ENCODE measurements at regions not wholly inside any gene's neighbourhood (a gene's known extent, or its start where the extent isn't known, plus 50 kb on each side); places are given as distances from the start of the nearest gene placed in this dataset.

- Histone ChIP-seq H3K79me1 (ENCODE audit: low read depth, low read length) (no peaks in the 10 kb centered on the region), H3K27ac (ENCODE audit: low read depth, low read length) (no peak overlapping the region), H3K4me2 (ENCODE audit: insufficient read depth in 1 of 2, low read depth in 2 of 2, low read length in 2 of 2) (no peak overlapping the region), H2BK120ac (replicated peaks; ENCODE audit: low read depth, low read length) (no peak overlapping the region), H2BK20ac (ENCODE audit: low read length) (no peak overlapping the region), H3K14ac (ENCODE audit: insufficient read length) (no peak overlapping the region), H2BK12ac (ENCODE audit: low read depth, low read length) (no peak overlapping the region), H2BK15ac (ENCODE audit: low read length) (no peak overlapping the region), H2AFZ (ENCODE audit: low read length) (no peak overlapping the region), H4K91ac (replicated peaks; ENCODE audit: insufficient read length, low read length) (no peak overlapping the region), H3K36me3 (ENCODE audit: control insufficient read depth in 2 of 4, insufficient read depth in 4 of 4, low read length in 3 of 4) (no peaks in the 10 kb centered on the region), H3K79me2 (ENCODE audit: control insufficient read depth in 1 of 2, insufficient read depth in 2 of 2, low read length in 2 of 2) (no peaks in the 10 kb centered on the region), H3K23ac (ENCODE audit: insufficient read length) (no peak overlapping the region), H3K4me1 (replicated peaks in 1 of 4; ENCODE audit: control insufficient read depth in 3 of 4, insufficient read depth in 4 of 4, low read length in 3 of 4) (no peaks in the 10 kb centered on the region), H4K20me1 (replicated peaks in 1 of 2; ENCODE audit: control insufficient read depth in 1 of 2, insufficient read depth in 2 of 2, low read length in 2 of 2) (no peaks in the 10 kb centered on the region), H3K4me3 (ENCODE audit: extremely low read depth in 1 of 4, insufficient read depth in 2 of 4, low read depth in 3 of 4, low read length in 4 of 4) (no peak overlapping the region), H3K56ac (replicated peaks; ENCODE audit: insufficient read length, low read depth, low read length) (no peak overlapping the region), H2AK5ac (ENCODE audit: low read depth, low read length) (no peak overlapping the region), H3K23me2 (ENCODE audit: low read depth, low read length) (no peaks in the 10 kb centered on the region), H3K9me3 (ENCODE audit: insufficient read depth in 2 of 2, low read depth in 1 of 2, low read length in 1 of 2) (no peaks in the 10 kb centered on the region), H3K18ac (ENCODE audit: extremely low read depth, low read length) (no peak overlapping the region), H4K5ac (ENCODE audit: insufficient read length, low read depth, low read length) (no peak overlapping the region), H3K9ac (replicated peaks in 1 of 4; ENCODE audit: extremely low read depth in 1 of 4, low read depth in 3 of 4, low read length in 3 of 4) (no peak overlapping the region), H3K27me3 (replicated peaks in 1 of 4; ENCODE audit: control insufficient read depth in 3 of 4, extremely low read depth in 1 of 4, insufficient read depth in 3 of 4, low read length in 3 of 4) (no peaks in the 10 kb centered on the region), H4K8ac (ENCODE audit: extremely low read depth, insufficient read depth, low read length) (no peak overlapping the region), H3K4ac (replicated peaks; ENCODE audit: insufficient read length, low read depth, low read length) (no peak overlapping the region), H2BK5ac (ENCODE audit: low read depth, low read length) (no peak overlapping the region)
- DNase-seq (ENCODE audit: low read depth in 1 of 2, low spot score in 2 of 2) (no peak), FAIRE-seq (no peak)
- WGBS, 2 experiments (ENCODE audit: extremely low coverage in 1 of 2, insufficient coverage in 1 of 2, insufficient read length in 1 of 2, insufficient replicate concordance in 2 of 2, low coverage in 1 of 2, low lambda C conversion rate in 2 of 2, missing lambda C conversion rate in 1 of 2): 100% methylated on average over 1 of the region's 1 CpG; no CpG with 5 or more reads in 1 of the 2 experiments
- CTCF ChIA-PET (ENCODE audit: partially characterized antibody): no interaction called here
- POLR2A ChIA-PET (ENCODE audit: partially characterized antibody): no interaction called here
- no peak for TF ChIP-seq ASH2L (IDR thresholded peaks at IDR 0.05; ENCODE audit: low read length)
- TF ChIP-seq CBX5 (IDR thresholded peaks at IDR 0.05; ENCODE audit: low read depth, low read length): no peak
- no peak for TF ChIP-seq SUZ12 (IDR thresholded peaks at IDR 0.05; ENCODE audit: low read length)
- TF ChIP-seq EGR1 (IDR thresholded peaks at IDR 0.05; ENCODE audit: borderline replicate concordance, low read depth, low read length): no peak
- TF ChIP-seq GABPA (IDR thresholded peaks at IDR 0.05; ENCODE audit: borderline replicate concordance, insufficient read depth, low read length): no peak
- TF ChIP-seq POLR2A (IDR thresholded peaks at IDR 0.05; ENCODE audit: control extremely low read depth in 1 of 2, low read depth in 2 of 2, low read length in 2 of 2): no peak
- TF ChIP-seq EZH2 (IDR thresholded peaks at IDR 0.05; ENCODE audit: low read depth, low read length, severe bottlenecking): no peak
- no peak for TF ChIP-seq SIRT6 (IDR thresholded peaks at IDR 0.05; ENCODE audit: low read length)
- no peak for TF ChIP-seq NRF1 (IDR thresholded peaks at IDR 0.05; ENCODE audit: low read depth, low read length)
- TF ChIP-seq ZNF274 (IDR thresholded peaks at IDR 0.05; ENCODE audit: borderline replicate concordance, extremely low read depth, low read length): no peak
- TF ChIP-seq KDM5A (IDR thresholded peaks at IDR 0.05; ENCODE audit: low read length): no peak
- TF ChIP-seq RAD21 (IDR thresholded peaks at IDR 0.05 in 1 of 2, conservative IDR thresholded peaks at IDR 0.05 in 1 of 2; ENCODE audit: low read depth in 2 of 2, low read length in 2 of 2): no peak
- no peak for TF ChIP-seq SRF (IDR thresholded peaks at IDR 0.05; ENCODE audit: low read depth, low read length)
- no peak for TF ChIP-seq BRCA1 (IDR thresholded peaks at IDR 0.05; ENCODE audit: low read depth, low read length)
Measured at GRCh38 chr7:46492466-46492865, 571.4 kb upstream of the IGFBP3 start.

Data from H1 (cell line).